Cardiac fibroblast (primary cell): ENCODE measurements at regions not wholly inside any gene's neighbourhood (a gene's known extent, or its start where the extent isn't known, plus 50 kb on each side); places are given as distances from the start of the nearest gene placed in this dataset.
"Not testable (repeated sequence)": the region's sequence is repeated elsewhere in the genome, so short reads cannot be mapped to it uniquely, and the experiment has no call there.

ENCODE experiments used
- DNase-seq, 2 donors: peaks; one replicate each; pipeline versions ENCODE4 v3.0.0 to v3.0.0-alpha.2; 2010; ENCODE audit warnings: low read depth in 2 of 2
- H3K4me3 ChIP-seq, 2 donors: replicated peaks in 1 of 2; 1 replicate in 1 of 2; 2 replicates in 1 of 2; pipeline ENCODE4 v1.5.1; 2011; ENCODE audit warnings: low read depth in 2 of 2, low read length in 2 of 2, mild to moderate bottlenecking in 2 of 2, moderate library complexity in 1 of 2
- CTCF ChIP-seq: IDR thresholded peaks from one replicate; pipeline ENCODE4 v1.5.1; 2011; ENCODE audit warnings: low read depth, mild to moderate bottlenecking, low read length, inconsistent platforms

DNA sequence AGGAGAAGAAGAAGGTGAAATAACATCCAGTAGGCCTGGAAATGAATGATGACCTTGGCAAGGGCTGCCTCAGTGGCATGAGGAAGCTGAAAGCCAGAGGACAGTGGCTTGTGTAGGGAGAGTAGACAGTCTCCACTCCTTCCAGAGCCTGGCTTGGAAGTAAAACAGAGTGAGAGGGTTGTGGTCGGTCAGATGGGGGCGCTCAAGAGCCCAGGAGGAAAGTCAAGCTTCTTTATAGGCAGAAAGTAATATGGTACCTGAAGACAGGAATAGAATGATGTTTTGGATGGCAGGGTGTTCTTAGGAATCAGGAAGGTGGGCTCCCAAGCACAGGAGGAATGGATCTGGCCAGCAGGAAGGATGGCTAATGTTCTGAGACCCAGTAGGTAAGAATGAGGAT, 75.1 kb upstream of the TSC22D1 start:
- H3K4me3 ChIP-seq = no peak overlapping the region
- DNase-seq = peak in 1 of 2 donors; percentile 13
- TF ChIP-seq CTCF = no peak

DNA sequence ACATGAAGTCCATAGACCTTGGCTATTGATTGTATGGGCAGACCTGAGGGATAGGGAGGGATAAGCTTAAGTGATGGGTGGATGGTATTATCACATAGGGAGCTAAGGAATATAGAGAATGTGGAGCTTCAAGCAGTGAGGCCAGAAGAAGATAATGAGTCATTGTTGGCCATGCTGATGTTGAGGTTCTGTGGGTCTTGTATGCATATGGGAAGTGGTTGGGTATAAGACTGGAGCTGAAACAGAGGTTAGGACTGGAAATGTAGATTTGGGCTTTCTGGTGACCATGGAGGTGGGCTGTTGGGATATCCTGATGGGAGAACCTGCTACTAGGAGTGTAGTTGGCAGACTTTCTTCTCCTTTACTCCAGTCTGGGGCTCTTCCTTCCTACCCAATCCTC, 73.7 kb upstream of the TSC22D1 start:
- no peak for TF ChIP-seq CTCF
- DNase-seq = no peak
- H3K4me3 ChIP-seq = no peak overlapping the region

DNA sequence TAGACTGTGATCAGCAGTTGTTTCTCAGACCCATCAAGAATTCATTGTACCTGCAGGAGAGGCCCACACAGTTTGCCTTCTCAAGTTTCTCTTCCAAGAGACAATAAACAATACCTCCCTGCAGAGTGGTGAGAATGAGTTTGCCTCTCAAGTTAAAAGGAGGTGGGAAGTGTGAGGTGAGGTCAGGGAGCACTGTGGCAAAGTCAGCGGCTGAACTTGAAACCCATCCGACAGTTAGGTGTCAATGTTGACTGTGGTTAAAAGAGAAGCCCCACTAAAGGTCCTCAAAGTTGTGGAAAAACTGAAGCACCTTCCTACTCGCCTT, 72.9 kb upstream of the TSC22D1 start:
- DNase-seq = no peak
- H3K4me3 ChIP-seq = no peak overlapping the region

GRCh38 chr13:44648392-44649103, 72.4 kb upstream of the TSC22D1 start:
- no peak overlapping the region for H3K4me3 ChIP-seq
- peak; percentile 39 to 55 for DNase-seq
- TF ChIP-seq CTCF = peak; percentile 49

More for the DNA sequence above, 72.9 kb upstream of the TSC22D1 start:
- TF ChIP-seq CTCF = no peak

- H3K4me3 ChIP-seq, DNase-seq: not testable (repeated sequence)
These were observed 71.4 kb upstream of the TSC22D1 start for GRCh38 chr13:44647560-44647959.

DNA sequence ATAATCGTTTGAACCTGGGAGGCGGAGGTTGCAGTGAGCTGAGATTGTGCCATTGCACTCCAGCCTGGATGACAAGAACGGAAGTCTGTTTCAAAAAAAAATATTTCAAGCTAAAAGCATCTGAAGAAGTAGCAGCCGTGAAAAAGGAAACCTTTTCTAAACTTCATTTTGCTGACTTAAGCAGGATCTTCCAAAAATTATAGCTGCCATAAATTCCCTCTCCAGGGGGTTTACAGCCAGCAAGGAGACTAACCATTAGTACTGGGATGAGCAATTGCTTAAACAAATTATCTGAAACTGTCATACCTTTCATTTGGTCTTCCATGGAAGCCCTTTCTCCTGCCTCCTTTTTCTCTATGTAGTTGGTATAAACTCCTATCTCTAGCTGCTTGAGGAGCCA, 69.9 kb upstream of the TSC22D1 start:
- no peak for TF ChIP-seq CTCF
- no peak for DNase-seq
- no peak overlapping the region for H3K4me3 ChIP-seq

- no peak for TF ChIP-seq CTCF
- no peak for DNase-seq
- H3K4me3 ChIP-seq = no peak overlapping the region
These were observed 67.1 kb upstream of the TSC22D1 start for GRCh38 chr13:44643256-44643655.
